ENCODE measurements at regions not wholly inside any gene's neighbourhood (a gene's known extent, or its start where the extent isn't known, plus 50 kb on each side); places are given as distances from the start of the nearest gene placed in this dataset.

DNA sequence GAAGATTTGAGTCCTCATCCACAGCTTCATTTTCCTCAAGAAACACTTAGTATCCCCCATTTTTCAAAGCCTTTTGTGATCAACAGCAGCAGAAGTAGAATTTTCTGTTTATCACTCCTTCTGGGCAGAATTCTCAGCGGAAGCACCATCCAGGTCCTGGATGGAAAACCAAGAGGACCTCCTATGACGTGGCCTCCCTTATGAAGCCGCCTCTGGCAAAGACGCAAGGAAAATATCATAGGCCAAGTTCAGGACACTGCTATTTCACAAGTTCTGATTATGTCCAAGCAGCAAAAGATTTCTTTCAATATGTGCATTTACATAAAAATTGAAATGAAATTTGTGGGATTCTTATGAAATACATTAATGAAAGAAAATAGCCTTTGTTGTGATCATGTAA lies 315.0 kb downstream of the SEC23A start:
- TF ChIP-seq NCOR1 (IDR thresholded peaks at IDR 0.05; ENCODE audit: borderline replicate concordance, low read length) (no peak), NFE2 (CRISPR knock-in tag; IDR thresholded peaks at IDR 0.05) (no peak), HCFC1 (IDR thresholded peaks at IDR 0.05; ENCODE audit: low read depth, low read length) (no peak)

All from HepG2 (cell line).